Gastroesophageal sphincter (tissue), 3 donors: ENCODE measurements at regions not wholly inside any gene's neighbourhood (a gene's known extent, or its start where the extent isn't known, plus 50 kb on each side); places are given as distances from the start of the nearest gene placed in this dataset.

Experiments
- CTCF ChIP-seq, 4 experiments: fragments of 200-600 bp in 2 of 4; fragments of 450-650 bp in 2 of 4; sonication (generic) in 1 of 4; IDR thresholded peaks; one replicate each; pipeline ENCODE4 v1.5.1; 2017 to 2019; ENCODE audit warnings: antibody characterized with exemption in 4 of 4, mild to moderate bottlenecking in 2 of 4, moderate library complexity in 2 of 4
- EP300 ChIP-seq: sonication (generic); formaldehyde crosslinking; IDR thresholded peaks from one replicate; pipeline ENCODE4 v1.6.1; 2017; ENCODE audit warnings: antibody characterized with exemption, mild to moderate bottlenecking
- POLR2A ChIP-seq, 2 donors: fragments of 450-650 bp; IDR thresholded peaks; one replicate each; pipeline ENCODE4 v1.6.1; 2017; ENCODE audit warnings: antibody characterized with exemption in 2 of 2, mild to moderate bottlenecking in 2 of 2, moderate library complexity in 1 of 2
- POLR2AphosphoS5 ChIP-seq: sonication (generic); formaldehyde crosslinking; IDR thresholded peaks from one replicate; pipeline ENCODE4 v1.6.1; 2017; ENCODE audit warnings: antibody characterized with exemption

- no peak for TF ChIP-seq POLR2AphosphoS5
- TF ChIP-seq CTCF (IDR thresholded peaks at IDR 0.05): no peak
- TF ChIP-seq POLR2A (IDR thresholded peaks at IDR 0.05): no peak
- TF ChIP-seq EP300: no peak
These were observed 1161.1 kb downstream of the BRD1 start for GRCh38 chr22:48666620-48667019.
